ENCODE measurements at regions not wholly inside any gene's neighbourhood (a gene's known extent, or its start where the extent isn't known, plus 50 kb on each side); places are given as distances from the start of the nearest gene placed in this dataset.

GRCh38 chr21:28543975-28544374 is 448.7 kb downstream of the LTN1 start:
- Histone ChIP-seq H3K36me3 (ENCODE audit: control insufficient read depth in 3 of 3, insufficient read depth in 2 of 3, low read depth in 1 of 3, low read length in 3 of 3) (no peaks in the 10 kb centered on the region), H3K4me3 (ENCODE audit: low read depth in 1 of 3, low read length in 3 of 3) (no peak overlapping the region), H3K4me1 (ENCODE audit: control insufficient read depth in 3 of 3, insufficient read depth in 2 of 3, low read depth in 1 of 3, low read length in 2 of 3) (no peaks in the 10 kb centered on the region), H3K27me3 (ENCODE audit: control insufficient read depth in 3 of 3, insufficient read depth in 3 of 3, low read length in 3 of 3) (no peaks in the 10 kb centered on the region), H3K27ac (ENCODE audit: low read depth in 1 of 3, low read length in 2 of 3) (no peak overlapping the region), H3K9me3 (ENCODE audit: control insufficient read depth in 2 of 2, insufficient read depth in 1 of 2, low read depth in 1 of 2, low read length in 1 of 2) (no peaks in the 10 kb centered on the region)
- FAIRE-seq, result no peak
- 61 to 65% (median 64%) methylated on average over 1 of the region's 1 CpG for WGBS, 3 donors
- DNase-seq, result no peak

DNA sequence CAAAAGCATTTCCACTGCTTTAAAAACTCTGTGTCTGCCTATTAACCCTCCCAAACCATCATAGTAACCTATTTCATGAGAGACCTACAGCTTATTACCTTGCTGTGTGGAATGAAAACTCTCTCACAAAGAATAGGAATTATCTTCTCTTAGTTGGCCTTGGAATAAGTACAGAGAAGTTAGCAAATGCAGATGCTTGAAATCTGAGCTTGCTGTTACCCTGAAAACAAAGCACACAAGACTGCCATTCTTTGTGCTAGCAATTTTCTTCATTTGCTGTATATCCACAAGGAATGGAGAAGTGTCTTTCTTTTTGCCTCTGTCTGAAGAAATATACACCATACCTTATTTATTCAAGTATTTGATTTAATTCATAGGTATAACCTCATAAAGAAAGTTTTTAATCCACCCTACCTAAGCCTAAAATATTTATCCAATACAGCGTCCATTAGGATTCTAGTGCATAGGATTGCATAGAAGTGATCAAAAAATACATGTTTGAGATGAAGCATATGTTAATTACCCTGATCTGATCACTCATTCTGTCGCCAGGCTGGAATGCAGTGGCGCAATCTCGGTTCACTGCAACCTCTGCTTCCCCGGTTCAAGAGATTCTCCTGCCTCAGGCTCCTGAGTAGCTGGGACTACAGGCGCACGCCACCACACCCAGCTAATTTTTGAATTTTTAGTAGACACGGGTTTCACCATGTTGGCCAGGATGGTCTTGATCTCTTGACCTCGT is 451.1 kb downstream of the LTN1 start:
- no peak for FAIRE-seq
- WGBS, 3 donors, result 89 to 94% (median 89%) methylated on average over 9 of the region's 9 CpGs
- H3K36me3 ChIP-seq (ENCODE audit: control insufficient read depth in 3 of 3, insufficient read depth in 2 of 3, low read depth in 1 of 3, low read length in 3 of 3), result no peaks in the 10 kb centered on the region
- H3K27ac ChIP-seq (ENCODE audit: low read depth in 1 of 3, low read length in 2 of 3), result no peak overlapping the region
- H3K4me1 ChIP-seq (ENCODE audit: control insufficient read depth in 3 of 3, insufficient read depth in 2 of 3, low read depth in 1 of 3, low read length in 2 of 3), result no peaks in the 10 kb centered on the region
- no peak overlapping the region for H3K4me3 ChIP-seq (ENCODE audit: low read depth in 1 of 3, low read length in 3 of 3)
- DNase-seq, result no peak
- no peaks in the 10 kb centered on the region for H3K9me3 ChIP-seq (ENCODE audit: control insufficient read depth in 2 of 2, insufficient read depth in 1 of 2, low read depth in 1 of 2, low read length in 1 of 2)
- H3K27me3 ChIP-seq (ENCODE audit: control insufficient read depth in 3 of 3, insufficient read depth in 3 of 3, low read length in 3 of 3), result no peaks in the 10 kb centered on the region

- FAIRE-seq (no peak), DNase-seq (no peak)
- no peak overlapping the region for H3K27ac ChIP-seq (ENCODE audit: low read depth in 1 of 3, low read length in 2 of 3)
- H3K27me3 ChIP-seq (ENCODE audit: control insufficient read depth in 3 of 3, insufficient read depth in 3 of 3, low read length in 3 of 3), result no peaks in the 10 kb centered on the region
- H3K9me3 ChIP-seq (ENCODE audit: control insufficient read depth in 2 of 2, insufficient read depth in 1 of 2, low read depth in 1 of 2, low read length in 1 of 2), result no peaks in the 10 kb centered on the region
- H3K36me3 ChIP-seq (ENCODE audit: control insufficient read depth in 3 of 3, insufficient read depth in 2 of 3, low read depth in 1 of 3, low read length in 3 of 3), result no peaks in the 10 kb centered on the region
- WGBS, 3 donors, result 65 to 77% (median 70%) methylated on average over 1 of the region's 1 CpG
- H3K4me3 ChIP-seq (ENCODE audit: low read depth in 1 of 3, low read length in 3 of 3), result no peak overlapping the region
- H3K4me1 ChIP-seq (ENCODE audit: control insufficient read depth in 3 of 3, insufficient read depth in 2 of 3, low read depth in 1 of 3, low read length in 2 of 3), result no peaks in the 10 kb centered on the region
These were observed 452.2 kb downstream of the LTN1 start for GRCh38 chr21:28540514-28540913.

- no peaks in the 10 kb centered on the region for H3K27me3 ChIP-seq (ENCODE audit: control insufficient read depth in 3 of 3, insufficient read depth in 3 of 3, low read length in 3 of 3)
- FAIRE-seq (no peak), DNase-seq (peak in 1 of 2 donors; percentile 13)
These were observed 453.1 kb downstream of the LTN1 start for GRCh38 chr21:28539623-28539988.

GRCh38 chr21:28538987-28539622 is 453.6 kb downstream of the LTN1 start:
- FAIRE-seq (no peak), DNase-seq (no peak)
- Histone ChIP-seq H3K9me3 (ENCODE audit: control insufficient read depth in 2 of 2, insufficient read depth in 1 of 2, low read depth in 1 of 2, low read length in 1 of 2) (no peaks in the 10 kb centered on the region), H3K4me3 (ENCODE audit: low read depth in 1 of 3, low read length in 3 of 3) (no peak overlapping the region), H3K4me1 (ENCODE audit: control insufficient read depth in 3 of 3, insufficient read depth in 2 of 3, low read depth in 1 of 3, low read length in 2 of 3) (no peaks in the 10 kb centered on the region), H3K27ac (ENCODE audit: low read depth in 1 of 3, low read length in 2 of 3) (no peak overlapping the region), H3K27me3 (ENCODE audit: control insufficient read depth in 3 of 3, insufficient read depth in 3 of 3, low read length in 3 of 3) (no peaks in the 10 kb centered on the region), H3K36me3 (ENCODE audit: control insufficient read depth in 3 of 3, insufficient read depth in 2 of 3, low read depth in 1 of 3, low read length in 3 of 3) (no peaks in the 10 kb centered on the region)
- 80 to 83% (median 80%) methylated on average over 3 of the region's 3 CpGs for WGBS, 3 donors

More at GRCh38 chr21:28539623-28539988, 453.1 kb downstream of the LTN1 start:
- Histone ChIP-seq H3K27ac (ENCODE audit: low read depth in 1 of 3, low read length in 2 of 3) (no peak overlapping the region), H3K4me1 (ENCODE audit: control insufficient read depth in 3 of 3, insufficient read depth in 2 of 3, low read depth in 1 of 3, low read length in 2 of 3) (no peaks in the 10 kb centered on the region), H3K36me3 (ENCODE audit: control insufficient read depth in 3 of 3, insufficient read depth in 2 of 3, low read depth in 1 of 3, low read length in 3 of 3) (no peaks in the 10 kb centered on the region), H3K9me3 (ENCODE audit: control insufficient read depth in 2 of 2, insufficient read depth in 1 of 2, low read depth in 1 of 2, low read length in 1 of 2) (no peaks in the 10 kb centered on the region), H3K4me3 (ENCODE audit: low read depth in 1 of 3, low read length in 3 of 3) (no peak overlapping the region)

- 63 to 66% (median 65%) methylated on average over 4 of the region's 4 CpGs for WGBS, 3 donors
- no peak for FAIRE-seq
- H3K27me3 ChIP-seq (ENCODE audit: control insufficient read depth in 3 of 3, insufficient read depth in 3 of 3, low read length in 3 of 3), result no peaks in the 10 kb centered on the region
These were observed 455.2 kb downstream of the LTN1 start for GRCh38 chr21:28537371-28538079.

DNA sequence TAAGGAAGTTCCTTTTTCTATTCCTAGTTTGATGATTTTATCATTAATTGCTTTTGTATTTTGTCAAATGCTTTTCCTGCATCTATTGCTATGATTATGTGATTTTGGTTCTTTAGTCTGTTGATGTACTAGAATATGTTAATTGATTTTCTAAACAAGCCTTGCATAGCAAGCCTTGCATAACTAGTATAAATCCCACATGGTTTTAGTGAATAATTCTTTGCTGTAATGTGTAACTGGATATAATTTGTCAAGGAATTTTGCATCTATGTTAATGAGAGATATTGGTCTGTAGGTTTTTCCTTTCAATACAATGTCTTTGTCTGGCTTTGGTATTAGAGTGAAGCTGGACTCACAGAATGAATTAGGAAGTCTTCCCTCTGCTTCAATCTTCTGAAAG is 460.2 kb downstream of the LTN1 start:
- no peak for FAIRE-seq
- Histone ChIP-seq H3K27me3 (ENCODE audit: control insufficient read depth in 3 of 3, insufficient read depth in 3 of 3, low read length in 3 of 3) (no peaks in the 10 kb centered on the region), H3K27ac (ENCODE audit: low read depth in 1 of 3, low read length in 2 of 3) (no peak overlapping the region), H3K9me3 (ENCODE audit: control insufficient read depth in 2 of 2, insufficient read depth in 1 of 2, low read depth in 1 of 2, low read length in 1 of 2) (no peaks in the 10 kb centered on the region), H3K4me1 (ENCODE audit: control insufficient read depth in 3 of 3, insufficient read depth in 2 of 3, low read depth in 1 of 3, low read length in 2 of 3) (no peaks in the 10 kb centered on the region), H3K4me3 (ENCODE audit: low read depth in 1 of 3, low read length in 3 of 3) (no peak overlapping the region), H3K36me3 (ENCODE audit: control insufficient read depth in 3 of 3, insufficient read depth in 2 of 3, low read depth in 1 of 3, low read length in 3 of 3) (no peaks in the 10 kb centered on the region)
- DNase-seq, result no peak

More at GRCh38 chr21:28537371-28538079, 455.2 kb downstream of the LTN1 start:
- Histone ChIP-seq H3K36me3 (ENCODE audit: control insufficient read depth in 3 of 3, insufficient read depth in 2 of 3, low read depth in 1 of 3, low read length in 3 of 3) (no peaks in the 10 kb centered on the region), H3K9me3 (ENCODE audit: control insufficient read depth in 2 of 2, insufficient read depth in 1 of 2, low read depth in 1 of 2, low read length in 1 of 2) (no peaks in the 10 kb centered on the region), H3K4me3 (ENCODE audit: low read depth in 1 of 3, low read length in 3 of 3) (no peak overlapping the region), H3K27ac (ENCODE audit: low read depth in 1 of 3, low read length in 2 of 3) (no peak overlapping the region), H3K4me1 (ENCODE audit: control insufficient read depth in 3 of 3, insufficient read depth in 2 of 3, low read depth in 1 of 3, low read length in 2 of 3) (no peaks in the 10 kb centered on the region)
- no peak for DNase-seq

- WGBS, 3 donors, result 39 to 70% (median 47%) methylated on average over 2 of the region's 2 CpGs
- Histone ChIP-seq H3K4me1 (ENCODE audit: control insufficient read depth in 3 of 3, insufficient read depth in 2 of 3, low read depth in 1 of 3, low read length in 2 of 3) (no peaks in the 10 kb centered on the region), H3K27ac (ENCODE audit: low read depth in 1 of 3, low read length in 2 of 3) (no peak overlapping the region), H3K4me3 (ENCODE audit: low read depth in 1 of 3, low read length in 3 of 3) (no peak overlapping the region), H3K27me3 (ENCODE audit: control insufficient read depth in 3 of 3, insufficient read depth in 3 of 3, low read length in 3 of 3) (no peaks in the 10 kb centered on the region), H3K9me3 (ENCODE audit: control insufficient read depth in 2 of 2, insufficient read depth in 1 of 2, low read depth in 1 of 2, low read length in 1 of 2) (no peaks in the 10 kb centered on the region), H3K36me3 (ENCODE audit: control insufficient read depth in 3 of 3, insufficient read depth in 2 of 3, low read depth in 1 of 3, low read length in 3 of 3) (no peaks in the 10 kb centered on the region)
- DNase-seq (no peak), FAIRE-seq (no peak)
These were observed 469.3 kb downstream of the LTN1 start for GRCh38 chr21:28523367-28523766.
